ENCODE measurements at regions not wholly inside any gene's neighbourhood (a gene's known extent, or its start where the extent isn't known, plus 50 kb on each side); places are given as distances from the start of the nearest gene placed in this dataset.

DNA sequence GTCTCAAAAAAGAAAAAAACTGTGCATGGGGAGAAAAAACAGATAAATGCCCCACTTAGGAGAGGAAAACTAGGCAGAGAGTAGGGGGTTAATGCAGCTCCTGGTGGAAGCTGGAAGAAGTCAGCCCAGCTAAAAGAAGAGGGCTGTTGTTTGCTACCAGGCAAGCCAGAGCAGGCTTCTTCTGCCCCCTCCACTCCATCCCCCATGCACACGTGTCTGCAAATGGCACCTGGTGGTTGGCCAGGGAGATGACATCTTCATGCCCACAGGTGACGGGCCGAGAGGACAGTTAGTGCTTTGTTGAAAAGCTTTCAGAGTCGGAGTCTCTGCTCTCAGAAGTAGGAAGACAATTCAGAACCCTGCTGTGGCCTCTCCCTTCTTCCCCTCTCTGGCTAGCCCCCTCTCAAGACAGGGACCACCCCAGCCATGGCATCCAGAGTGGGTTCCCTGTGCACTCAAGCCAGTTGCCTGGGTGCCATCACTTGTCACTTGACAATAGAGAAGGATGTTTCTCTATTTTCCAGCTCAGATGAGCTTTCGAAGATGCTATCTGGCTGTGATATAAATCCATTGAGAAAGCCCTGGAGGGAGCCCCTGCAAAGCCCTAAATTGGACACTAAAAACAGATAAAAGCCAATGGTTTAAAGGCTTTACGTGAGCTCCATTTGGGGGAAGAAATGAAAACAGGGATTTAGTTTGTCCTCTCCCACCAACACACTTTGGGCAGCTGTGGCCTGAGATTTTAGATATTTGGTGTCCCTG is 142.0 kb downstream of the TRIM29 start:
- Histone ChIP-seq H3K4me2 (ENCODE audit: low read depth, low read length) (no peak overlapping the region), H4K20me1 (ENCODE audit: insufficient read depth, low read length) (no peaks in the 10 kb centered on the region), H3K79me2 (ENCODE audit: insufficient read depth, low read length) (no peaks in the 10 kb centered on the region), H3K4me1 (ENCODE audit: insufficient read depth, low read length) (no peaks in the 10 kb centered on the region), H3K27ac (ENCODE audit: extremely low read length, insufficient read depth, low read length) (no peak overlapping the region), H3K27me3 (ENCODE audit: control insufficient read depth in 1 of 2, insufficient read depth in 2 of 2, low read length in 2 of 2) (peaks cover 6 to 26% of the 10 kb centered on the region in 2 experiments; a peak in 4 of 5 replicates), H3K9me3 (ENCODE audit: low read length) (no peaks in the 10 kb centered on the region), H3K9ac (ENCODE audit: insufficient read depth, low read depth, low read length) (no peak overlapping the region), H3K4me3 (replicated peaks in 1 of 3; ENCODE audit: insufficient read depth in 1 of 3, low read depth in 2 of 3, low read length in 3 of 3) (no peak overlapping the region), H3K36me3 (replicated peaks in 1 of 2; ENCODE audit: control insufficient read depth in 1 of 2, insufficient read depth in 2 of 2, low read length in 2 of 2) (no peaks in the 10 kb centered on the region), H2AFZ (ENCODE audit: low read length) (no peak overlapping the region)
- intact Hi-C loops (cut with micrococcal nuclease; ENCODE audit: unreplicated experiment), result no loop called here
- DNase-seq (ENCODE audit: low spot score) (no peak), FAIRE-seq (no peak), ATAC-seq (no peak; the same call in 2 of the 3 replicates)
- ChIA-PET POLR2A (no interaction called here), CTCF (ENCODE audit: low intra/inter-chr PET ratio, low total read pairs) (no interaction called here)
- 2% methylated on average over 6 of the region's 6 CpGs for WGBS (ENCODE audit: low lambda C conversion rate)
- no TSS peak for BruUV-seq (replicated peaks)
- TF ChIP-seq SATB2 (CRISPR knock-in tag; IDR thresholded peaks at IDR 0.05) (no peak), CTCF (CRISPR knock-in tag; IDR thresholded peaks at IDR 0.05) (no peak), PAXIP1 (CRISPR knock-in tag; conservative IDR thresholded peaks at IDR 0.05) (no peak), KDM1A (CRISPR knock-in tag; IDR thresholded peaks at IDR 0.05) (no peak), ZNF343 (CRISPR knock-in tag; IDR thresholded peaks at IDR 0.05) (no peak), ZSCAN31 (CRISPR knock-in tag; IDR thresholded peaks at IDR 0.05; ENCODE audit: low read depth) (no peak), ZNF496 (CRISPR knock-in tag; IDR thresholded peaks at IDR 0.05; ENCODE audit: insufficient replicate concordance) (no peak), KAT2B (IDR thresholded peaks at IDR 0.05; ENCODE audit: borderline replicate concordance, low read depth, low read length) (no peak), ZNF253 (CRISPR knock-in tag; IDR thresholded peaks at IDR 0.05; ENCODE audit: borderline replicate concordance) (no peak), SOX13 (IDR thresholded peaks at IDR 0.05) (no peak), SOX13 (CRISPR knock-in tag; conservative IDR thresholded peaks at IDR 0.05 in 1 of 2, IDR thresholded peaks at IDR 0.05 in 1 of 2) (no peak), RBAK (CRISPR knock-in tag; IDR thresholded peaks at IDR 0.05) (no peak), KMT2A (CRISPR knock-in tag; IDR thresholded peaks at IDR 0.05) (no peak)
- TF ChIP-seq, protein P1, sequence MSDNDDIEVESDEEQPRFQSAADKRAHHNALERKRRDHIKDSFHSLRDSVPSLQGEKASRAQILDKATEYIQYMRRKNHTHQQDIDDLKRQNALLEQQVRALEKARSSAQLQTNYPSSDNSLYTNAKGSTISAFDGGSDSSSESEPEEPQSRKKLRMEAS (IDR thresholded peaks at IDR 0.05), result no peak
- in situ Hi-C loops (cut with HindIII; ENCODE audit: extremely low pct_ligation_motif_present, low pct_unique_long_range_greater_than_20kb), result no loop called here

Measured in HepG2 (cell line).